HG02759 (cell line): ENCODE measurements at regions not wholly inside any gene's neighbourhood (a gene's known extent, or its start where the extent isn't known, plus 50 kb on each side); places are given as distances from the start of the nearest gene placed in this dataset.
"Not testable (repeated sequence)": the region's sequence is repeated elsewhere in the genome, so short reads cannot be mapped to it uniquely, and the experiment has no call there.

ENCODE experiments used
- ATAC-seq: cut with Tn5 transposase; IDR thresholded peaks from one replicate; pipeline ENCODE4 v1.9.1; 2021; ENCODE audit warnings: mild to moderate bottlenecking, moderate library complexity; ENCODE audit not compliant: unreplicated experiment

- no peak for ATAC-seq
Observed at GRCh38 chr2:142290931-142291330, 160.1 kb upstream of the LRP1B start.

GRCh38 chr2:142286618-142287017 lies 155.8 kb upstream of the LRP1B start:
- peak; percentile 70 for ATAC-seq

GRCh38 chr2:142285480-142285879 lies 154.7 kb upstream of the LRP1B start:
- ATAC-seq: no peak

- not testable (repeated sequence) for ATAC-seq
Observed at GRCh38 chr2:142284336-142284735, 153.5 kb upstream of the LRP1B start.

GRCh38 chr2:142280831-142281230 lies 150.0 kb upstream of the LRP1B start:
- no peak for ATAC-seq

GRCh38 chr2:142270990-142271389 lies 140.2 kb upstream of the LRP1B start:
- no peak for ATAC-seq

- ATAC-seq: no peak
Observed at GRCh38 chr2:142270291-142270690, 139.5 kb upstream of the LRP1B start.

GRCh38 chr2:142259356-142259755 lies 128.5 kb upstream of the LRP1B start:
- ATAC-seq: no peak

- ATAC-seq: no peak
Observed at GRCh38 chr2:142254031-142254430, 123.2 kb upstream of the LRP1B start.

- no peak for ATAC-seq
Observed at GRCh38 chr2:142241016-142241415, 110.2 kb upstream of the LRP1B start.

GRCh38 chr2:142236181-142236580 lies 105.4 kb upstream of the LRP1B start:
- ATAC-seq: no peak

GRCh38 chr2:142234741-142235140 lies 103.9 kb upstream of the LRP1B start:
- ATAC-seq: no peak

- no peak for ATAC-seq
Observed at GRCh38 chr2:142223309-142223708, 92.5 kb upstream of the LRP1B start.

- no peak for ATAC-seq
Observed at GRCh38 chr2:142222715-142223114, 91.9 kb upstream of the LRP1B start.

GRCh38 chr2:142220901-142221300 lies 90.1 kb upstream of the LRP1B start:
- ATAC-seq: no peak

GRCh38 chr2:142220239-142220638 lies 89.4 kb upstream of the LRP1B start:
- ATAC-seq: no peak

- ATAC-seq: no peak
Observed at GRCh38 chr2:142218471-142218870, 87.7 kb upstream of the LRP1B start.

GRCh38 chr2:142217804-142218203 lies 87.0 kb upstream of the LRP1B start:
- no peak for ATAC-seq

- ATAC-seq: no peak
Observed at GRCh38 chr2:142200062-142200461, 69.2 kb upstream of the LRP1B start.

GRCh38 chr2:142199073-142199472 lies 68.3 kb upstream of the LRP1B start:
- ATAC-seq: no peak

- no peak for ATAC-seq
Observed at GRCh38 chr2:142190805-142191204, 60.0 kb upstream of the LRP1B start.

GRCh38 chr2:142189501-142189900 lies 58.7 kb upstream of the LRP1B start:
- ATAC-seq: no peak

- no peak for ATAC-seq
Observed at GRCh38 chr2:142188562-142188961, 57.7 kb upstream of the LRP1B start.
